ENCODE measurements at regions not wholly inside any gene's neighbourhood (a gene's known extent, or its start where the extent isn't known, plus 50 kb on each side); places are given as distances from the start of the nearest gene placed in this dataset.

- TF ChIP-seq CTCF (conservative IDR thresholded peaks at IDR 0.05; ENCODE audit: low read length) (no peak), EZH2phosphoT487 (IDR thresholded peaks at IDR 0.05; ENCODE audit: borderline replicate concordance, low read depth, low read length) (no peak)
Measured at GRCh38 chr6:6866656-6867403, 240.9 kb upstream of the RREB1 start.
